Mesothelial cell of epicardium (in vitro differentiated cells): ENCODE measurements at regions not wholly inside any gene's neighbourhood (a gene's known extent, or its start where the extent isn't known, plus 50 kb on each side); places are given as distances from the start of the nearest gene placed in this dataset.

Experiments used
- DNase-seq, 2 experiments: peaks; one replicate each; pipeline ENCODE4 v3.0.0; 2021; ENCODE audit warnings: low spot score in 2 of 2; ENCODE audit not compliant: unreplicated experiment in 2 of 2
- H3K27ac Mint-ChIP-seq: 2 replicates; pipeline ENCODE4 v1.8.0; 2021; ENCODE audit warnings: mixed read lengths
- H3K27me3 Mint-ChIP-seq: 2 replicates; pipeline ENCODE4 v1.8.0; 2021; ENCODE audit warnings: low read depth, mixed read lengths
- H3K36me3 Mint-ChIP-seq: 2 replicates; pipeline ENCODE4 v1.8.0; 2021; ENCODE audit warnings: mixed read lengths
- H3K4me1 Mint-ChIP-seq: 2 replicates; pipeline ENCODE4 v1.8.0; 2021; ENCODE audit warnings: mixed read lengths
- H3K4me3 Mint-ChIP-seq: 2 replicates; pipeline ENCODE4 v1.8.0; 2021; ENCODE audit warnings: mild to moderate bottlenecking, moderate library complexity, mixed read lengths
- H3K9me3 Mint-ChIP-seq: 2 replicates; pipeline ENCODE4 v1.8.0; 2021; ENCODE audit warnings: mixed read lengths
- CTCF ChIP-seq: fragments of 200-600 bp; sonication (generic); IDR thresholded peaks from one replicate; pipeline ENCODE4 v1.5.0; 2021; ENCODE audit warnings: antibody characterized with exemption; ENCODE audit not compliant: unreplicated experiment

DNA sequence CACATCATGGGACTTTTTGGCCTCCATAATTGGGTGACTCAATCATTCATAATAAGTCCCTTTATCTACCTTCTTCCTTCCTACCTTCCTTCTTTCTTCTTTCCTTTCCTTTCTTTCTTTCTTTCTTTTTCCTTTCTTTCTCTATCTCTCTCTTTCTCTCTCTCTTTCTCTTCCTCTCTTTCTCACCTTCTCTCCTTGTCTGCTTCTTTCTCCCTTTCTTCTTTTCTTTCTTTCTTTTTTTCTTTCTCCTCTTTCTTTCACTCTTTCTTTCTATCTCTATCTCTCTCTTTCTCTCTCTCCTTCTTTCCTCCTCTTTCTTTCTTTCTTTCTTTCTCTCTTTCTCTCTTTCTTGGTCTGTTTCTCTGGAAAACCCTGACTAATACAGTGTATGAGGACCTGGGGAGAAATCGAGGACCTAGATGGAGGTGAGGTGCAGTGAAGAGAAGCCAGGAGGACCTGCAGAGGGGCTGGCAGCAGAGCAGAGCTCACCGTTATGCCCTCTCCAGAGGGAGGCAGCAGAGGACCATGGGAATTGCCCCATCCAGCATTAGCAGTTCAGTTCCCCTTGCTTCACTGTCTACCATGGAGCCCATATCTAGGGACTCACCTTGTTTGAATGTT, 52.7 kb upstream of the BTRC start:
- Mint-ChIP-seq H3K9me3 (no peaks in the 10 kb centered on the region), H3K4me3 (no peak overlapping the region), H3K4me1 (peaks cover 14% of the 10 kb centered on the region), H3K36me3 (no peaks in the 10 kb centered on the region), H3K27me3 (peaks cover 76% of the 10 kb centered on the region), H3K27ac (no peak overlapping the region)
- no peak for TF ChIP-seq CTCF
- no peak for DNase-seq

- no peaks in the 10 kb centered on the region for H3K9me3 Mint-ChIP-seq
- no peak overlapping the region for H3K27ac Mint-ChIP-seq
- TF ChIP-seq CTCF, result no peak
- H3K36me3 Mint-ChIP-seq, result no peaks in the 10 kb centered on the region
- H3K4me3 Mint-ChIP-seq, result no peak overlapping the region
- peaks cover 66% of the 10 kb centered on the region for H3K27me3 Mint-ChIP-seq
- peaks cover 15% of the 10 kb centered on the region for H3K4me1 Mint-ChIP-seq
- DNase-seq, result no peak
Measured at GRCh38 chr10:101303087-101303703, 50.8 kb upstream of the BTRC start.
